WTC11 (cell line): ENCODE measurements at regions not wholly inside any gene's neighbourhood (a gene's known extent, or its start where the extent isn't known, plus 50 kb on each side); places are given as distances from the start of the nearest gene placed in this dataset.

Experiments
- ATAC-seq: fragments of 200-7000 bp; cut with Tn5 transposase; 2 replicates; pipeline ENCODE4 v1.10.0; 2021; ENCODE audit warnings: mild to moderate bottlenecking, moderate library complexity
- CTCF ChIA-PET: fragments of 300-600 bp; sonication (Branson Sonifier 250); formaldehyde crosslinking; loops from one replicate; lab custom pipeline; 2021; ENCODE audit warnings: antibody characterized with exemption; lab: Charles Lee
- POLR2A ChIA-PET: fragments of 350-600 bp; sonication (Branson Sonifier 250); formaldehyde crosslinking; loops from one replicate; lab custom pipeline; 2021; ENCODE audit warnings: antibody characterized with exemption; lab: Charles Lee
- DNase-seq: peaks from one replicate; pipeline ENCODE4 v3.0.0; 2021; ENCODE audit warnings: low spot score
- H3K27ac Mint-ChIP-seq: 2 replicates; pipeline ENCODE4 v1.8.0; 2021; ENCODE audit warnings: mixed read lengths
- H3K27me3 Mint-ChIP-seq: 2 replicates; pipeline ENCODE4 v1.8.0; 2021; ENCODE audit warnings: low read depth, mild to moderate bottlenecking, moderate library complexity, mixed read lengths
- H3K36me3 Mint-ChIP-seq: 2 replicates; pipeline ENCODE4 v1.8.0; 2021; ENCODE audit warnings: mixed read lengths
- H3K4me1 Mint-ChIP-seq: 2 replicates; pipeline ENCODE4 v1.8.0; 2022; ENCODE audit warnings: mixed read lengths
- H3K4me3 Mint-ChIP-seq: 2 replicates; pipeline ENCODE4 v1.8.0; 2021; ENCODE audit warnings: mild to moderate bottlenecking, moderate library complexity, mixed read lengths
- H3K9me3 Mint-ChIP-seq: 2 replicates; pipeline ENCODE4 v1.8.0; 2021; ENCODE audit warnings: mixed read lengths
- AR ChIP-seq: fragments of 250-450 bp; sonication (Bioruptor Pico); IDR thresholded peaks from 2 replicates; pipeline ENCODE4 v1.9.0; 2021; ENCODE audit warnings: mild to moderate bottlenecking
- ATF1 ChIP-seq: sonication (generic); formaldehyde crosslinking; IDR thresholded peaks from 2 replicates; pipeline ENCODE4 v1.8.1; 2023; ENCODE audit warnings: mild to moderate bottlenecking, moderate library complexity, missing genetic modification reagents
- GRHL2 ChIP-seq: fragments of 250-450 bp; sonication (Bioruptor Pico); IDR thresholded peaks from 2 replicates; pipeline ENCODE4 v1.8.0; 2022; ENCODE audit warnings: mild to moderate bottlenecking, moderate library complexity; ENCODE audit not compliant: insufficient replicate concordance, severe bottlenecking
- NFATC4 ChIP-seq: fragments of 250-450 bp; sonication (Bioruptor Pico); IDR thresholded peaks from 2 replicates; pipeline ENCODE4 v1.9.0; 2021; ENCODE audit warnings: mild to moderate bottlenecking
- STAT6 ChIP-seq: sonication (generic); formaldehyde crosslinking; conservative IDR thresholded peaks from 2 replicates; pipeline ENCODE4 v1.8.1; 2023; ENCODE audit warnings: mild to moderate bottlenecking, low read depth, missing genetic modification reagents, moderate library complexity
- USF2 ChIP-seq: sonication (generic); formaldehyde crosslinking; IDR thresholded peaks from 2 replicates; pipeline ENCODE4 v1.8.1; 2023; ENCODE audit warnings: mild to moderate bottlenecking, missing genetic modification reagents, moderate library complexity
- ZBTB21 ChIP-seq: sonication (generic); formaldehyde crosslinking; IDR thresholded peaks from 2 replicates; pipeline ENCODE4 v1.8.1; 2023; ENCODE audit warnings: mild to moderate bottlenecking, missing genetic modification reagents, borderline replicate concordance
- ZNF263 ChIP-seq: sonication (generic); formaldehyde crosslinking; IDR thresholded peaks from 2 replicates; pipeline ENCODE4 v1.8.1; 2022; ENCODE audit warnings: low read depth, mild to moderate bottlenecking, moderate library complexity, missing genetic modification reagents
- ZNF317 ChIP-seq: sonication (generic); formaldehyde crosslinking; IDR thresholded peaks from 2 replicates; pipeline ENCODE4 v1.8.1; 2023; ENCODE audit warnings: low read depth, mild to moderate bottlenecking, moderate library complexity, missing genetic modification reagents, borderline replicate concordance
- ZNF425 ChIP-seq: fragments of 250-450 bp; sonication (Bioruptor Pico); conservative IDR thresholded peaks from 2 replicates; pipeline ENCODE4 v1.9.0; 2021; ENCODE audit warnings: mild to moderate bottlenecking
- ZNF532 ChIP-seq: fragments of 250-450 bp; sonication (Bioruptor Pico); IDR thresholded peaks from 2 replicates; pipeline ENCODE4 v1.9.0; 2021; ENCODE audit warnings: mild to moderate bottlenecking, borderline replicate concordance
- ZNF671 ChIP-seq: fragments of 250-450 bp; sonication (Bioruptor Pico); IDR thresholded peaks from 2 replicates; pipeline ENCODE4 v1.8.0; 2021; ENCODE audit warnings: mild to moderate bottlenecking
- ZSCAN18 ChIP-seq: fragments of 250-450 bp; sonication (Bioruptor Pico); IDR thresholded peaks from 2 replicates; pipeline ENCODE4 v2.1.2; 2022; ENCODE audit warnings: mild to moderate bottlenecking, moderate library complexity

GRCh38 chr2:168343586-168343985 is 96.2 kb upstream of the STK39 start (continued):
- no peak for TF ChIP-seq STAT6
- TF ChIP-seq ZNF317: no peak
- no peak for TF ChIP-seq ATF1 (CRISPR knock-in tag)
- TF ChIP-seq GRHL2 (CRISPR knock-in tag): no peak
- TF ChIP-seq AR (CRISPR knock-in tag): no peak
- no peak for TF ChIP-seq NFATC4 (CRISPR knock-in tag)
- no peak for TF ChIP-seq ZBTB21 (CRISPR knock-in tag)
- TF ChIP-seq ZNF263: no peak
- TF ChIP-seq ZSCAN18 (CRISPR knock-in tag): no peak
- TF ChIP-seq USF2 (CRISPR knock-in tag): no peak
- TF ChIP-seq ZNF425 (CRISPR knock-in tag): no peak
- TF ChIP-seq ZNF671 (CRISPR knock-in tag): no peak

- ChIA-PET CTCF (interaction anchor here (0.5 kb wide), 1 partner anchor 307 kb away, joined by 4 read pairs; no protein-coding TSS in a partner anchor), POLR2A (no interaction called here)
- Mint-ChIP-seq H3K27ac (no peak overlapping the region), H3K4me1 (peaks cover 17% of the 10 kb centered on the region), H3K4me3 (no peak overlapping the region), H3K9me3 (peaks cover 4% of the 10 kb centered on the region), H3K27me3 (no peaks in the 10 kb centered on the region), H3K36me3 (no peaks in the 10 kb centered on the region)
- TF ChIP-seq ZNF532 (CRISPR knock-in tag): no peak
- DNase-seq (no peak), ATAC-seq (no peak)
Observed at GRCh38 chr2:168344706-168345105, 97.3 kb upstream of the STK39 start.
